Body of pancreas (tissue), 4 donors: ENCODE measurements at regions not wholly inside any gene's neighbourhood (a gene's known extent, or its start where the extent isn't known, plus 50 kb on each side); places are given as distances from the start of the nearest gene placed in this dataset.

Experiments
- POLR2A ChIP-seq, 3 donors: fragments of 450-650 bp; IDR thresholded peaks; one replicate each; pipeline ENCODE4 v1.6.1; 2016; ENCODE audit warnings: antibody characterized with exemption in 3 of 3, mild to moderate bottlenecking in 2 of 3
- TF ChIP-seq, protein P1 (sequence below), 7 experiments: fragments of 450-650 bp in 4 of 7; fragments of 200-600 bp in 3 of 7; sonication (generic) in 3 of 7; IDR thresholded peaks; one replicate each; pipeline ENCODE4 v1.5.1; 2016 to 2019; ENCODE audit warnings: antibody characterized with exemption in 7 of 7

DNA sequence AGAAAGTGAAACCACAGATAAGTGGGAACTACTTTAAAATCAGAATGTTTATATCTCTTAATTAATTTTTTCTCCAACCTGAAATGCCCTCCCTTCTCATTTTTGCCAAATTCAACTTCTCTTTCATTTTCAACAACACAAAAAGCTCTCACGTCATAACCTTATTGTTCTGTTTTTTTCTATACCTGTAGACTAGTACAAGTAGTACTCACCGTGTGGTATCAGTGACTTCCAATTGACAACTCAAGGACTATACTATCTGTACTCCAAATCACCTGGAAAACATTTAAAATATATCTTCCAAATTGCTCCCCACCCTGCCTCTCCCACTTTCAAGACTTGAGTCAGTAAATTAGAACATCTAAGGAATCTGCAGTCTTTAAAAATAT lies 72.8 kb upstream of the ZNF280D start:
- TF ChIP-seq, protein P1, sequence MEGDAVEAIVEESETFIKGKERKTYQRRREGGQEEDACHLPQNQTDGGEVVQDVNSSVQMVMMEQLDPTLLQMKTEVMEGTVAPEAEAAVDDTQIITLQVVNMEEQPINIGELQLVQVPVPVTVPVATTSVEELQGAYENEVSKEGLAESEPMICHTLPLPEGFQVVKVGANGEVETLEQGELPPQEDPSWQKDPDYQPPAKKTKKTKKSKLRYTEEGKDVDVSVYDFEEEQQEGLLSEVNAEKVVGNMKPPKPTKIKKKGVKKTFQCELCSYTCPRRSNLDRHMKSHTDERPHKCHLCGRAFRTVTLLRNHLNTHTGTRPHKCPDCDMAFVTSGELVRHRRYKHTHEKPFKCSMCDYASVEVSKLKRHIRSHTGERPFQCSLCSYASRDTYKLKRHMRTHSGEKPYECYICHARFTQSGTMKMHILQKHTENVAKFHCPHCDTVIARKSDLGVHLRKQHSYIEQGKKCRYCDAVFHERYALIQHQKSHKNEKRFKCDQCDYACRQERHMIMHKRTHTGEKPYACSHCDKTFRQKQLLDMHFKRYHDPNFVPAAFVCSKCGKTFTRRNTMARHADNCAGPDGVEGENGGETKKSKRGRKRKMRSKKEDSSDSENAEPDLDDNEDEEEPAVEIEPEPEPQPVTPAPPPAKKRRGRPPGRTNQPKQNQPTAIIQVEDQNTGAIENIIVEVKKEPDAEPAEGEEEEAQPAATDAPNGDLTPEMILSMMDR (IDR thresholded peaks at IDR 0.05): no peak
- no peak for TF ChIP-seq POLR2A (IDR thresholded peaks at IDR 0.05)
